ENCODE measurements at regions not wholly inside any gene's neighbourhood (a gene's known extent, or its start where the extent isn't known, plus 50 kb on each side); places are given as distances from the start of the nearest gene placed in this dataset.

- no peak for TF ChIP-seq EZH2phosphoT487 (IDR thresholded peaks at IDR 0.05; ENCODE audit: borderline replicate concordance)
- TF ChIP-seq CTCF (IDR thresholded peaks at IDR 0.05 in 2 of 3, conservative IDR thresholded peaks at IDR 0.05 in 1 of 3; ENCODE audit: borderline replicate concordance in 1 of 3, insufficient read depth in 1 of 3, low read depth in 2 of 3, low read length in 2 of 3) = no peak
- no peak for TF ChIP-seq ZBTB33 (IDR thresholded peaks at IDR 0.05; ENCODE audit: extremely low read depth, insufficient replicate concordance, low read length)
- no peak for TF ChIP-seq POLR2A (IDR thresholded peaks at IDR 0.05; ENCODE audit: borderline replicate concordance, extremely low read depth, insufficient read depth, insufficient read length)
- no peak for TF ChIP-seq POLR2AphosphoS5 (IDR thresholded peaks at IDR 0.05; ENCODE audit: low read depth, low read length)
- no peak for TF ChIP-seq TCF7L2 (IDR thresholded peaks at IDR 0.05; ENCODE audit: borderline replicate concordance, extremely low read depth, insufficient read depth, insufficient read length)
- no peak for TF ChIP-seq SRF (IDR thresholded peaks at IDR 0.05; ENCODE audit: low read depth)
- no peak for TF ChIP-seq REST (IDR thresholded peaks at IDR 0.05; ENCODE audit: low read depth)
- TF ChIP-seq ZNF274 (IDR thresholded peaks at IDR 0.05; ENCODE audit: low read depth, low read length) = no peak
- no peak for TF ChIP-seq FOSL1 (IDR thresholded peaks at IDR 0.05; ENCODE audit: low read depth)
- no peak for TF ChIP-seq CEBPB (IDR thresholded peaks at IDR 0.05; ENCODE audit: low read depth)
- TF ChIP-seq RAD21 (IDR thresholded peaks at IDR 0.05; ENCODE audit: low read depth) = no peak
- TF ChIP-seq EZH2 (IDR thresholded peaks at IDR 0.05) = no peak
- TF ChIP-seq SP1 (IDR thresholded peaks at IDR 0.05; ENCODE audit: low read depth) = no peak
Measured at GRCh38 chr14:101116486-101117130, 213.1 kb upstream of the RTL1 start.
